GM12878 (cell line): ENCODE measurements at regions not wholly inside any gene's neighbourhood (a gene's known extent, or its start where the extent isn't known, plus 50 kb on each side); places are given as distances from the start of the nearest gene placed in this dataset.
"Not testable (repeated sequence)": the region's sequence is repeated elsewhere in the genome, so short reads cannot be mapped to it uniquely, and the experiment has no call there.

Source experiments
- ATAC-seq: fragments of 200-7000 bp; cut with Tn5 transposase; 3 replicates; pipeline ENCODE4 v1.9.1; 2020; ENCODE audit warnings: mild to moderate bottlenecking, moderate library complexity
- BruUV-seq: library from RNA; stranded (reverse); fragments of 400-500 nt; replicated peaks from 2 replicates; lab custom pipeline; 2021; lab: Mats Ljungman, UMichigan
- CTCF ChIA-PET: fragments of 300-600 bp; sonication (Branson Sonifier 250); formaldehyde crosslinking; extraction: SDS; loops from one replicate; lab custom pipeline; 2021; ENCODE audit warnings: inconsistent platforms; lab: Yijun Ruan, JAX
- POLR2A ChIA-PET: fragments of 350-600 bp; formaldehyde crosslinking; extraction: SDS; loops from one replicate; lab custom pipeline; 2021; ENCODE audit warnings: inconsistent platforms; lab: Charles Lee
- RAD21 ChIA-PET: fragments of 300-600 bp; sonication (Branson Sonifier 250); formaldehyde crosslinking; loops from one replicate; lab custom pipeline; 2023; ENCODE audit warnings: antibody characterized with exemption; ENCODE audit not compliant: unreplicated experiment; lab: Charles Lee
- SMC1A ChIA-PET: fragments of 300-600 bp; sonication (Branson Sonifier 250); formaldehyde crosslinking; loops from one replicate; lab custom pipeline; 2023; ENCODE audit not compliant: unreplicated experiment, uncharacterized antibody; lab: Charles Lee
- DNase-seq: peaks from one replicate; pipeline ENCODE4 v3.0.0-alpha.2; 2011; ENCODE audit warnings: low read depth, low spot score
- FAIRE-seq: peaks from 3 replicates; lab custom pipeline; 2011; peaks lifted over from hg19 to GRCh38; lab: Jason Lieb, UNC
- H2AFZ ChIP-seq: 2 replicates; pipeline ENCODE4 v1.6.0; 2011; ENCODE audit warnings: low read depth, low read length, control low read depth; ENCODE audit not compliant: control insufficient read depth
- H3K27ac ChIP-seq: 2 replicates; pipeline ENCODE4 v1.5.1; 2011; ENCODE audit warnings: control low read depth; ENCODE audit not compliant: control insufficient read depth, insufficient read depth
- H3K27me3 ChIP-seq, 2 experiments: replicated peaks in 1 of 2; 2 replicates each; pipeline versions ENCODE4 v1.6.0 to v1.6.1; 2011; ENCODE audit warnings: low read length in 1 of 2; ENCODE audit not compliant: control insufficient read depth in 2 of 2, insufficient read depth in 2 of 2
- H3K36me3 ChIP-seq, 2 experiments: 2 replicates each; pipeline ENCODE4 v1.5.1; 2011; ENCODE audit warnings: low read length in 1 of 2; ENCODE audit not compliant: control insufficient read depth in 2 of 2, insufficient read depth in 2 of 2
- H3K4me1 ChIP-seq: 2 replicates; pipeline ENCODE4 v1.6.1; 2011; ENCODE audit warnings: mild to moderate bottlenecking, low read length, moderate library complexity, mixed read lengths; ENCODE audit not compliant: control insufficient read depth, insufficient read depth
- H3K4me2 ChIP-seq: 2 replicates; pipeline ENCODE4 v1.6.0; 2011; ENCODE audit warnings: control low read depth; ENCODE audit not compliant: control insufficient read depth, insufficient read depth
- H3K4me3 ChIP-seq: fragments of 200-600 bp; sonication (generic); 2 replicates; pipeline ENCODE4 v1.5.1; 2016
- H3K79me2 ChIP-seq: 2 replicates; pipeline ENCODE4 v1.6.0; 2011; ENCODE audit warnings: low read length; ENCODE audit not compliant: control insufficient read depth, insufficient read depth
- H3K9ac ChIP-seq: 2 replicates; pipeline ENCODE4 v1.8.0; 2011; ENCODE audit warnings: low read length, control low read depth, mixed read lengths; ENCODE audit not compliant: control insufficient read depth, insufficient read depth
- H3K9me3 ChIP-seq: replicated peaks from 3 replicates; pipeline ENCODE4 v1.5.1; 2011; ENCODE audit warnings: mild to moderate bottlenecking, low read length; ENCODE audit not compliant: control insufficient read depth, insufficient read depth
- H4K20me1 ChIP-seq: 2 replicates; pipeline ENCODE4 v1.6.0; 2011; ENCODE audit not compliant: control insufficient read depth, insufficient read depth
- CREB1 ChIP-seq: IDR thresholded peaks from 2 replicates; pipeline ENCODE4 v1.6.1; 2012; ENCODE audit warnings: low read depth, mild to moderate bottlenecking, inconsistent platforms
- EGR1 ChIP-seq, 2 experiments: IDR thresholded peaks; 1 replicate in 1 of 2; 2 replicates in 1 of 2; pipeline ENCODE4 v1.6.1; 2011 to 2012; ENCODE audit warnings: low read depth in 2 of 2, low read length in 2 of 2, borderline replicate concordance in 1 of 2, mild to moderate bottlenecking in 1 of 2, moderate library complexity in 1 of 2
- ESRRA ChIP-seq: IDR thresholded peaks from 2 replicates; pipeline ENCODE4 v1.6.1; 2012; ENCODE audit warnings: mild to moderate bottlenecking, low read length, improper control_type of control experiment
- IRF4 ChIP-seq: IDR thresholded peaks from 2 replicates; pipeline ENCODE4 v1.6.1; 2011; ENCODE audit warnings: low read depth, low read length
- JUNB ChIP-seq: IDR thresholded peaks from 2 replicates; pipeline ENCODE4 v1.6.1; 2016; ENCODE audit warnings: antibody characterized with exemption, mild to moderate bottlenecking
- KDM1A ChIP-seq: fragments of 200-600 bp; sonication (generic); IDR thresholded peaks from 2 replicates; pipeline ENCODE4 v1.6.1; 2016; ENCODE audit warnings: borderline replicate concordance
- MYB ChIP-seq: fragments of 150-350 bp; IDR thresholded peaks from 2 replicates; pipeline ENCODE4 v1.6.1; 2014; ENCODE audit warnings: mild to moderate bottlenecking, low read depth, low read length, borderline replicate concordance
- NBN ChIP-seq: fragments of 450-650 bp; IDR thresholded peaks from 2 replicates; pipeline ENCODE4 v1.6.1; 2016
- NFYB ChIP-seq: IDR thresholded peaks from 2 replicates; pipeline ENCODE4 v1.6.1; 2011; ENCODE audit warnings: low read depth, mild to moderate bottlenecking, low read length, improper control_type of control experiment, moderate library complexity; ENCODE audit not compliant: insufficient read depth
- PAX5 ChIP-seq: IDR thresholded peaks from 2 replicates; pipeline ENCODE4 v1.6.1; 2011; ENCODE audit warnings: low read depth, low read length, borderline replicate concordance
- RAD51 ChIP-seq: fragments of 450-650 bp; IDR thresholded peaks from 2 replicates; pipeline ENCODE4 v1.6.1; 2016; ENCODE audit warnings: moderate library complexity, mild to moderate bottlenecking, inconsistent platforms
- YBX1 ChIP-seq: fragments of 450-650 bp; IDR thresholded peaks from 2 replicates; pipeline ENCODE4 v1.6.1; 2016; ENCODE audit warnings: antibody characterized with exemption
- WGBS: methylation state at CpG from one replicate; pipeline ENCODE4 v1.1.6; 2016; ENCODE audit warnings: low lambda C conversion rate; ENCODE audit not compliant: insufficient replicate concordance, insufficient coverage; ENCODE audit errors: missing lambda C conversion rate; 5-methylcytosine and 5-hydroxymethylcytosine counted together
- in situ Hi-C: fragments of 300-500 bp; cut with MboI; formaldehyde crosslinking; loops from 9 replicates; pipeline ENCODE4 v1.14.3; 2018; ENCODE audit warnings: mixed read lengths
- intact Hi-C: fragments of 100-400 bp; cut with micrococcal nuclease; formaldehyde crosslinking; loops from one replicate; pipeline ENCODE4 v1.14.2; 2022; ENCODE audit not compliant: unreplicated experiment
- TF ChIP-seq, protein P1 (sequence below): fragments of 450-650 bp; IDR thresholded peaks from 2 replicates; pipeline ENCODE4 v1.6.1; 2018; ENCODE audit warnings: mild to moderate bottlenecking, low read depth, moderate library complexity; ENCODE audit not compliant: partially characterized antibody
- TF ChIP-seq, protein P2 (sequence below): IDR thresholded peaks from 2 replicates; pipeline ENCODE4 v1.6.1; 2011; ENCODE audit warnings: mild to moderate bottlenecking, low read depth, low read length, moderate library complexity; ENCODE audit not compliant: insufficient replicate concordance
- TF ChIP-seq, protein P3 (sequence below): fragments of 450-650 bp; IDR thresholded peaks from 2 replicates; pipeline ENCODE4 v1.6.1; 2016; ENCODE audit warnings: mild to moderate bottlenecking

DNA sequence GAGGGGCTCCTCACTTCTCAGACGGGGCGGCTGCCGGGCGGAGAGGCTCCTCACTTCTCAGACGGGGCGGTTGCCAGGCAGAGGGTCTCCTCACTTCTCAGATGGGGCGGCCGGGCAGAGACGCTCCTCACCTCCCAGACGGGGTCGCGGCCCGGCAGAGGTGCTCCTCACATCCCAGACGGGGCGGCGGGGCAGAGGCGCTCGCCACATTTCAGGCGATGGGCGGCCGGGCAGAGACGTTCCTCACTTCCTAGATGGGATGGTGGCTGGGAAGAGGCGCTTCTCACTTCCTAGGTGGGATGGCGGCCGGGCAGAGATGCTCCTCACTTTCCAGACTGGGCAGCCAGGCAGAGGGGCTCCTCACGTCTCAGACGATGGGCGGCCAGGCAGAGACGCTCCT is 167.4 kb upstream of the C2CD4B start:
- H3K36me3 ChIP-seq, H2AFZ ChIP-seq, H3K4me1 ChIP-seq, SMC1A ChIA-PET, H3K4me2 ChIP-seq, H4K20me1 ChIP-seq, H3K9me3 ChIP-seq, DNase-seq, BruUV-seq, CTCF ChIA-PET, intact Hi-C loops, H3K79me2 ChIP-seq, H3K27ac ChIP-seq, in situ Hi-C loops, POLR2A ChIA-PET, ATAC-seq, H3K27me3 ChIP-seq, H3K4me3 ChIP-seq, H3K9ac ChIP-seq, RAD21 ChIA-PET, FAIRE-seq: not testable (repeated sequence)
- 88% methylated on average over 18 of the region's 29 CpGs for WGBS

DNA sequence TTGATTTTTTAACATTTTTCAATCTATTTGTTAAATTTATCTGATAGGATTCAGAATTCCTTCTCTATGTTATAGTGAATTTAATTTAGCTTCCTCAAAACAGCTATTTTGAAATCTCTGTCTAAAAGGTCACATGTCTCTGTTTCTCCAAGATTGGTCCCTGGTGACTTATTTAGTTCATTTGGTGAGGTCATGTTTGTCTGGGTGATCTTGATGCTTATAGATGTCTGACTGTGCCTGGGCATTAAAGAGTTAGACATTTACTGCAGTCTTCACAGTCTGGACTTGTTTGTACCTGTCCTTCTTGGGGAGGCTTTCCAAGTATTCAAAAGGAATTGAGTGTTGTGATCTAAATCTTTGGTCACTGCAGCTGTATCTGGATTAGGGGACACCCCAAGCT is 169.5 kb upstream of the C2CD4B start:
- ChIA-PET CTCF (no interaction called here), POLR2A (no interaction called here), SMC1A (no interaction called here), RAD21 (no interaction called here)
- no peak overlapping the region for H2AFZ ChIP-seq
- no peak overlapping the region for H3K27ac ChIP-seq
- BruUV-seq: no TSS peak
- H3K27me3 ChIP-seq: no peaks in the 10 kb centered on the region
- no peak overlapping the region for H3K4me2 ChIP-seq
- H3K9me3 ChIP-seq: no peaks in the 10 kb centered on the region
- H3K4me3 ChIP-seq: no peak overlapping the region
- in situ Hi-C loops (no loop called here), intact Hi-C loops (no loop called here)
- H3K4me1 ChIP-seq: no peaks in the 10 kb centered on the region
- DNase-seq (no peak), ATAC-seq (no peak), FAIRE-seq (no peak)
- H3K36me3 ChIP-seq: no peaks in the 10 kb centered on the region
- H3K9ac ChIP-seq: no peak overlapping the region
- no peaks in the 10 kb centered on the region for H4K20me1 ChIP-seq
- no peaks in the 10 kb centered on the region for H3K79me2 ChIP-seq
- TF ChIP-seq NBN: no peak
- no peak for TF ChIP-seq CREB1
- no peak for TF ChIP-seq MYB
- TF ChIP-seq IRF4: no peak
- TF ChIP-seq, protein P1, sequence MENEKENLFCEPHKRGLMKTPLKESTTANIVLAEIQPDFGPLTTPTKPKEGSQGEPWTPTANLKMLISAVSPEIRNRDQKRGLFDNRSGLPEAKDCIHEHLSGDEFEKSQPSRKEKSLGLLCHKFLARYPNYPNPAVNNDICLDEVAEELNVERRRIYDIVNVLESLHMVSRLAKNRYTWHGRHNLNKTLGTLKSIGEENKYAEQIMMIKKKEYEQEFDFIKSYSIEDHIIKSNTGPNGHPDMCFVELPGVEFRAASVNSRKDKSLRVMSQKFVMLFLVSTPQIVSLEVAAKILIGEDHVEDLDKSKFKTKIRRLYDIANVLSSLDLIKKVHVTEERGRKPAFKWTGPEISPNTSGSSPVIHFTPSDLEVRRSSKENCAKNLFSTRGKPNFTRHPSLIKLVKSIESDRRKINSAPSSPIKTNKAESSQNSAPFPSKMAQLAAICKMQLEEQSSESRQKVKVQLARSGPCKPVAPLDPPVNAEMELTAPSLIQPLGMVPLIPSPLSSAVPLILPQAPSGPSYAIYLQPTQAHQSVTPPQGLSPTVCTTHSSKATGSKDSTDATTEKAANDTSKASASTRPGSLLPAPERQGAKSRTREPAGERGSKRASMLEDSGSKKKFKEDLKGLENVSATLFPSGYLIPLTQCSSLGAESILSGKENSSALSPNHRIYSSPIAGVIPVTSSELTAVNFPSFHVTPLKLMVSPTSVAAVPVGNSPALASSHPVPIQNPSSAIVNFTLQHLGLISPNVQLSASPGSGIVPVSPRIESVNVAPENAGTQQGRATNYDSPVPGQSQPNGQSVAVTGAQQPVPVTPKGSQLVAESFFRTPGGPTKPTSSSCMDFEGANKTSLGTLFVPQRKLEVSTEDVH: no peak
- no peak for TF ChIP-seq ESRRA
- TF ChIP-seq, protein P2, sequence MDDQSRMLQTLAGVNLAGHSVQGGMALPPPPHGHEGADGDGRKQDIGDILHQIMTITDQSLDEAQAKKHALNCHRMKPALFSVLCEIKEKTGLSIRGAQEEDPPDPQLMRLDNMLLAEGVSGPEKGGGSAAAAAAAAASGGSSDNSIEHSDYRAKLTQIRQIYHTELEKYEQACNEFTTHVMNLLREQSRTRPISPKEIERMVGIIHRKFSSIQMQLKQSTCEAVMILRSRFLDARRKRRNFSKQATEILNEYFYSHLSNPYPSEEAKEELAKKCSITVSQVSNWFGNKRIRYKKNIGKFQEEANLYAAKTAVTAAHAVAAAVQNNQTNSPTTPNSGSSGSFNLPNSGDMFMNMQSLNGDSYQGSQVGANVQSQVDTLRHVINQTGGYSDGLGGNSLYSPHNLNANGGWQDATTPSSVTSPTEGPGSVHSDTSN: no peak
- TF ChIP-seq KDM1A: no peak
- no peak for TF ChIP-seq EGR1 (IDR thresholded peaks at IDR 0.05; ENCODE audit: borderline replicate concordance in 1 of 2, low read depth in 2 of 2, low read length in 2 of 2)
- TF ChIP-seq YBX1: no peak
- TF ChIP-seq NFYB: no peak
- TF ChIP-seq, protein P3, sequence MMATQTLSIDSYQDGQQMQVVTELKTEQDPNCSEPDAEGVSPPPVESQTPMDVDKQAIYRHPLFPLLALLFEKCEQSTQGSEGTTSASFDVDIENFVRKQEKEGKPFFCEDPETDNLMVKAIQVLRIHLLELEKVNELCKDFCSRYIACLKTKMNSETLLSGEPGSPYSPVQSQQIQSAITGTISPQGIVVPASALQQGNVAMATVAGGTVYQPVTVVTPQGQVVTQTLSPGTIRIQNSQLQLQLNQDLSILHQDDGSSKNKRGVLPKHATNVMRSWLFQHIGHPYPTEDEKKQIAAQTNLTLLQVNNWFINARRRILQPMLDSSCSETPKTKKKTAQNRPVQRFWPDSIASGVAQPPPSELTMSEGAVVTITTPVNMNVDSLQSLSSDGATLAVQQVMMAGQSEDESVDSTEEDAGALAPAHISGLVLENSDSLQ: no peak
- no peak for TF ChIP-seq JUNB
- no peak for TF ChIP-seq PAX5
- TF ChIP-seq RAD51: no peak
